NCI-H748 treated with DMSO at 0.1 percent for 48 hours (cell line): ENCODE measurements at regions not wholly inside any gene's neighbourhood (a gene's known extent, or its start where the extent isn't known, plus 50 kb on each side); places are given as distances from the start of the nearest gene placed in this dataset.
A peak's percentile ranks its signal among the peaks of the same experiment; 100 is the strongest.

Experiments used
- DNase-seq: peaks from one replicate; lab custom pipeline; 2025; lab: John Stamatoyannopoulos, UW

DNA sequence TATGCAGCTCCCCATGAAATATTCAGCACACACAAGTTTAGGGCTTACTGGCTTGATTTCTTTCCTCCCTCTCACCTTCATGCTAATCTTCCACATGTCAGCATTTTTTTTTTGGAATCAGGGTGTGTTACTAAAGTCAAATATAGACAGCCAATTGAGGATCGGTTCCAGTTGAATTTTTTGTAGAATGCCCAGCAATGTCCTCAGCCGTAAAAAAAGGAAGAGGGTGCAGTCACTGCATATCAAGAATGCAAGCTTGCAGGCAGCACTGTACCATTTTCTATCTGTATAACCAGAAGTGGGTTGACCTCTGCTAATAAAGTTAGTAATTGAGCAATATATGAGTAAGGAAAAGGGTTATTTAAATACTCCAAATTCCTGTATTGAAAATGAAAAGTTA, 51.4 kb upstream of the CHMP2B start:
- DNase-seq, result no peak

DNA sequence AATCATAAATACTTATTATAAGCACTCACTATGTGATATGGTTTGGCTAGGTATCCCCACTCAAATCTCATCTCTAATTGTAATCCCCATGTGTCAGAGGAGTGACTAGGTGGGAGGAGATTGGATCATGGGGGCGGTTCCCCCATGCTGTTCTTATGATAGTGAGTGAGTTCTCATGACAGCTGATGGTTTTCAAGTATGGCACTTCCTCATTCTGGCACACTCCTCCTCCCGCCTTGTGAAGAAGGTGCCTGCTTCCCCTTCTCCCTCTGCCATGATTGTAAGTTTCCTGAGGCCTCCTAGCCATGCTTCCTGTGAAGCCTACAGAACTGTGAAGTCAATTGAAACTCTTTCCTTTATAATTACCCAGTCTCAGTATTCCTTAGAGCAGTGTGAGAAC, 53.3 kb upstream of the CHMP2B start:
- no peak for DNase-seq

DNA sequence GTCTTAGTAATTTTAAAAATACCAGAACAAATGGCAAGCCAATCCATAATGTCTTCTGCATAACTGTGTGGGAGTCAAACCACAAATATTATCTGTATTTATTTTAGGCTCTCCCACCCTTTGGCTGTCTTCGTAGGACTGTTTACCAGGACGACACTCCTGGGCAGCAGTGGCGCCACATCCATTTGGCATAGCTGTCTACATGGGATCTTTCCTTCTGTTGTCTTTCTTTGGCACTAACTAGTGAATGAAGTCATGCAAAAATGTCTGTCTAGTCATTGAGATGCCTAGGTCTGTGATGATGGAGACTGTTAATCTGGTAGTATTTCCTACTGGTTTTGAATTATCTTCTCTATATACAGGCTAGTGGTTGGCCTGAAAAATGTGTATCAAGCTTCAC, 54.0 kb upstream of the CHMP2B start:
- DNase-seq, result no peak

DNA sequence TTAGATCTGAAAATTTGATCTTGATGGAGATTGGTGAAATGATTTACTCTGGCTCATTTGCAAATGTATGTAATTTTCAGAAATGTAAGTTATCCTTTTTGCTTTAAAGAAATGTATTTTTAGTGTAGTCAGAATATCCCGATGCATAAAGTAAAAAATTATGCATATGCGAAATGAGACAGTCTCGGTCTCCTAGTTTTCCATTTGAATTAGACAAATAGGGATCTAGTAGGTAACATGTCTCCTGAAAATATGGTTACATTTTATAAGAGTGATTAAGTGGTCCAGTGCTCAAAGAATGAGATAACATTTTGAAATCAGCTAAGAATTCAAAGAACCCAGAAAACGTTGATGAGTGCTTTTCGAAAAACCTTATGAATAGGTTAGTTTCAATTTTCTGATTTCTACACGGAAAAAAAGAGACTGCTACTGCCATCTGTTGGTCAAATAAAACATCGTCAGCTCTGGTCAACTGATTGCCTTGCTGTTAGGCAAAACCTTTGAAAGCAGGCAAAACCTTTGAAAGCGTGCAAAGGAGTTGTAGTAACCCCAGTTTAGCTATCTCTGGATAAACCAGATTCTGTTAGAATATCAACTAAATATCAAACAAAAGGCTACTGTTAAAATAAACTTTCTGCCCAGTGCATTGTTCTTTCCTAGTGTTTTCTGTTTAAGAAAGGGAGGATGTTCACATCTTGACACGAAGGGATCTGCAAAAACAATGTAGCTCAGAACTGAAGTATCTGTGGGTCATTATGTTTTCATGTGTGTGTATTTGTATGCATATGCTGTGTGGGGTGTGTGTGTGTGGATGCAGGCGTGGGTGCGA, 59.3 kb upstream of the CHMP2B start:
- DNase-seq, result peak; percentile 31

DNA sequence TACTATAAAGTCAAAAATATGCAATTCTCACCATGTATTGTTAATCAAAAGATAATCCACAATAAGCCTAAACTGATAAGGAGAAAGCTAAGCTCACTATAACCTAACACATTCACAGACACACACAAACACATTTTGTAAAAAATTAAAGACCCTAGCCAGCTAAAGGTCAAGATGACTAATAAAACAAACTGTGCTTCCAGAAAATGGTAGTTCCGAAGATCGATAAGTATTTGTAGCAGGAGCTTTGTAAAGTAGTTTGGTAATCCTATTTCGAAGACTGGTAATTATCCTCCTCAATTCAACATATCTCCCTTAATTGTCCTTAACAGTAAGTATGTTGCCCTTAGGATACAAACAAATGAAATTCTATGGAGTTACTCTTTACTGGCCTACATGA, 62.9 kb upstream of the CHMP2B start:
- DNase-seq, result no peak

DNA sequence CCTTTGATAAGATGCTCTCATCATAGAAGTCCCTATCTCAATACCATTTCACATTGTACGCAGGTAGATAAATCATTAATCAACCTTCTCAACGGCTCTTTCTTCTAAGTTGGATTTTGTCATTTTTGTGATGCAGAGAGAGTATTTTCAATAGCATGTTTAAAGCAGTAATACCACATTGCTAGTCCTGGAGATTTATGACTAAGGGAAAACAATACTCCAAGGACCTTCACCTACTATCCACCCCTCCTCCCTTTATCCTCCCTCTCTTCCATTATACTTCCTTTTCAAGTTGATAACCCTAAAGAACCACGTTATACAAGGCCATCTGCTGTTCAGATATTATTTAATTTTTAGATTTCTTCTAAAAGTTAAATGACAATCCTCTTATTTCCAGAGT, 65.3 kb upstream of the CHMP2B start:
- DNase-seq, result no peak

DNA sequence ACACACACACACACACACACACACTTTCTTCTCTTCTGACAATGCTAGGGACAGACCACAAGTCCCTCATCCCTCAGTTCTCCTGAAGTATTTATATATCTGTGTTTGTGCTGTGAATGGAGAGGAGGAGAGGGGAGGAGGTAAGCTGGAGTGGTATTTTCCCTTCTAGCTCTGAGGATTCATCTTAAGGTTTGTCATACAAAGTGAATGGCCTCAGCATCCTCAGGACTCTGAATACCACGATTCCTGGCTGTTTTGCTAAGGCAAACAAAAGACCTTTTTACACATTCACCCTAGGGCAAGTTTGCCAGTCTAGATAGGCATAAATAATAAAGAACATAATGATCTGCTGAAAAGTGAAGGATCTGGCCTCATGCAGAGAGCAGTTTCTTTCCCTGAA, 65.7 kb upstream of the CHMP2B start:
- DNase-seq, result no peak

DNA sequence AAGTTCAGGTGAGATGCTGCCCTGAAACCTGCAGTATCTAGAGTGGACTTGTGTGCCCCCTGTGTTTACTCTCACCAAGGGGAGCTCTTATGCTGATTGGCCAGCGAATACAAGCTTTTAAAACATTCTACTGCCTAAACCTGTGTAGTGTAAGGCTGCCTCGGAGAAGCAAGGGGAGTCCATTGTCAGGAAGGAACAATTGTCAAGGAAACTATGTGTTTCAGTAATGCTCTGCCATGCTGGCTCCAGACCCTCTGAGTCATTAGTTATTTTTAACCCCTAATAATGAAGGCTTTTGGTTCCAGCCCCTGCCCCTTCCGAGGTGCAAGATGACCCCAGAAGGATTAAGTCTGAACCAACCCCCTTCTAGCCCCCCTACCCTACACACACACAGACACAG, 66.1 kb upstream of the CHMP2B start:
- no peak for DNase-seq

DNA sequence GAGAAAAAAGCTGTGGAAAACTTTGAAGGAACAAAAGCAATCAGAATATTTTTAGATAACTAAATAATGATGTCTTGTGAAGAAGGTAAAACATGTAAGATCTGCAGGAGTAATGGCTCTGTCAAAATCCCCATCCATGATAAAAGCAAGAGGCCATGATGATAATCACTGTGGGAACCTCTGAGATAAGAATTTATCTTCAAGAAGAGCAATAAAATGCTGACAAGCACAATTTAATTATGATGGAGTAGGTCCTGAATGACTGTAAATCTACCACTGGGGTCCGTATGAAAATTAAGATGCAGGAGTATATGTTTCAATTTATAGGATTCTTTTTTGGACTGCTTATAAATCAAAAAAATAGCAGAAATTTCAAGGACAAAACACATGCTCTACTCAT, 68.3 kb upstream of the CHMP2B start:
- no peak for DNase-seq

DNA sequence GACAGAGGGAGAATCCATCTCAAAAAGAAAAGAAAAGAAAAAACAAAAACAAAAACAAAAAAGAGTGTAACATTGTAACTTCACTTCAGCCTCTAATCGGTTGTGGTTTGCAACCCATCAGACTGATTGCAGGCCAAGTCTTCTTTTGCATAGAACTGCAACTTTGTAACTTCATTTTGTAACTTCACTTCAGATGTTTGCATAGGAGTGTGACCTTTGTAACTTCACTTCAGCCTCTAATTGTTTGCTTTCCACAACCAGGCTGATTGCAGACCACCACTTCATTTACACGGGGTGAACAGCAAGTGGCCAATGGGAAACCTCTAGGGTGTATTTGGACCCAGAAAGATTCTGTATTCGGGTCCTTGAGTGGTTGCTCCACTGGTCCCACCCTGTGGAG, 79.1 kb upstream of the CHMP2B start:
- DNase-seq, result no peak

DNA sequence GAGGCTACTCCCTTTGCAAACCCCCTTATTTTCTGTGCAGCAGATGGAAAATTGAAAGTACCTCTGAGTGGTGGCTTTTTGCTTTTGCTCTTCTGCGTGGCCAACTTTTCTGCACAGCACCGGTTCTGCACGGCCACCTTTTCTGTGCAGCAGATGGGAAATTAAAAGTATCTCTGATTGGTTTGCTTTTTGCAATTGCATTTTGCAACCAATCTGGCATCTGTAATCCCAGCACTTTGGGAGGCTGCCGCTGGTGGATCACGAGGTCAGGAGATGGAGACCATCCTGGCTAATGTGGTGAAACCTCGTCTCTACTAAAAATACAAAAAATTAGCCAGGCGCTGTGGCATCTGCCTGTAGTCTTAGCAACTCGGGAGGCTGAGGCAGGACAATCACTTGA, 79.5 kb upstream of the CHMP2B start:
- DNase-seq, result no peak

DNA sequence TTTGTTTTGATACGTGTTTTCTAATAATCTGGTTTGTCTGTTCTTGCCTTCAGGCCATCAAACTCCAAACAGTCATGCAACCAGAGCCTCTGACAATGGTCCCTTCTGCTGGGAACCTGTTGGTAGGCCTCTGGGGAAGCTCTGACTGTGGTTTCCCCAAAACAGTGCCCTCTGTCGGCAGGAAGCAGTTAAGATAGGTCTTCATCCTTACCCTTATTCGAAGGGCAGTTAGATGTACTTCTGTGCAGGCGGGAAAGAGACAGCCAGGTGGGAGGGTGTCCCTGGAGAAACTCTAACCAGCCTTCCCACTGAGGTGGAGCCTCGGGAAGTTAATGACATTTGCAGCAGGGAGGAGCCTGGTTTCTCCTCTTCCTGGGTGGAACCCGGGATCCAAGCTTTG, 81.6 kb upstream of the CHMP2B start:
- DNase-seq, result no peak

DNA sequence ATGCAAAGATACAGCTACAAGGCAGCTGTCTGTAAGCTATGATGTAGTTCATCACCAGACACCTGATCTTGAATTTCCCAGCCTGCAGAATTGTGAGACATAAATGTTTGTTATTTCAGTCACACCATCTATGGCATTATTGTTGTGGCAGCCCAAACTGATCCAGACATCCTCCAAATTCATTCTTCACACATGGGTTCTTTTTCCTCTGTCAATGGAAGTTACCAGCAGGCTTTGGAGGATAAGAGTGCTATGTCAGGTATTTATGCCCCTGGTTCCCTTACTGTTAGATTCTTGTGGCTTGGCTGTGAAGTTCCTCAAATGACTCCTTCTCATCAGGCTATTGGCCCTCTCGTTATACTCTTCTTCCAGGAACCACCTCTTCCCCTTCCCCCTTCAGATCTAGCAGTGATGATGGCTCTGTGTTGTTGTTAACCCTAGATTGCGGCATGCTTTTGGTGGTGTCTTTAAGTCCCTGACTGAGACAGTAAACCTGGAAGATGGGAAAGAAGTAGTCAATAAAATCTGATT, 91.0 kb upstream of the CHMP2B start:
- DNase-seq, result no peak

DNA sequence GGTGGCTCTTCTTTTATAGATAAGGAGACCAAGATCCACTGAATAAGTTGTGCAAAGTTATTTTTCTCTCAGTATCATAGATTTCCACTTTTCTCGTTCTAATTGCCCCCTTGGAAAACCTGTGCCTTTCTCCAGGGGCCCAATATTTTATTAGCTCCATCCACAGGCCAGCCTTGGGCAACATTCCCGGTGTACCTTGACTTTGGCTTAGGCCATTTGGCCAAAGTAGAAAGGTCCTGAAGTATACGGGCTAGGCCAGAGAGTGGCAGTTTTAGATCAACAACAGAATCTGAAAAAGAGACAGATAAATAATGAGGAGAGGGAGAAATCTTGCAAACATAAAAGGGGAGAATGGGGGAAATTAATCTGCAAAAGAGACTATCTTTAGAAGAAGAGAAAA, 91.7 kb upstream of the CHMP2B start:
- DNase-seq, result no peak

DNA sequence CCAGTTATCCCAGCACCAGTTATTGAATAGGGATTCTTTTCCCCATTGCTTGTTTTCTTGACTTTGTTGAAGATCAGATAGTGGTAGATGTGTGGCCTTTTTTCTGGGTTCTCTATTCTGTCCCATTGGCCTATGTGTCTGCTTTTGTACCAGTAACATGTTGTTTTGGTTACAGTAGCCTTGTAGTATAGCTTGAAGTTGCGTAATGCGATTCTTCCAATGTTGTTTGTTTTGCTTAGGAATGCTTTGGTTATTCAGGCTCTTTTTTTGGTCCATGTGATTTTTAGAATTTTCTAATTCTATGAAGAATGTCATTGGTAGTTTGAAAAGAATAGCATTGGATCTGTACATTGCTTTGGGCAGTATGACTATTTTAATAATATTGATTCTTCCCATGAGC, 94.3 kb upstream of the CHMP2B start:
- no peak for DNase-seq

DNA sequence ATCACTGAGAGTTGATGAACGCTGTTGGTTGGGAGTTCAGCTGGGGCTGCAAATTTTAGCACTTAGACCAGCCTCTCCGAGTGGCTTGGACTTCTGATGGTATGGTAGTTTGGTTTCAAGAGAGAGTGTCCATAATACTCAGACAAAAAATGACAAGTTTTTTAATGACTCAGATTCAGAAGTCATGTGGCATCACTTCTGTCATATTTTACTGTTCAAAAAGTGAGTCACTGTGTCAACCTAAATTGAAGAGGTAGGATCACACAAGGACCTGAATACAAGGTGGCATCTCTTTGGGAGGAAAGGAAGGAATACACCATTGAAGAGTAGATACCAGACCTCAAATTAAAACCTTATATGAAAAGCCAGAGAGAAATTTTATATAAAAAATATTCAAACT, 99.1 kb upstream of the CHMP2B start:
- no peak for DNase-seq

DNA sequence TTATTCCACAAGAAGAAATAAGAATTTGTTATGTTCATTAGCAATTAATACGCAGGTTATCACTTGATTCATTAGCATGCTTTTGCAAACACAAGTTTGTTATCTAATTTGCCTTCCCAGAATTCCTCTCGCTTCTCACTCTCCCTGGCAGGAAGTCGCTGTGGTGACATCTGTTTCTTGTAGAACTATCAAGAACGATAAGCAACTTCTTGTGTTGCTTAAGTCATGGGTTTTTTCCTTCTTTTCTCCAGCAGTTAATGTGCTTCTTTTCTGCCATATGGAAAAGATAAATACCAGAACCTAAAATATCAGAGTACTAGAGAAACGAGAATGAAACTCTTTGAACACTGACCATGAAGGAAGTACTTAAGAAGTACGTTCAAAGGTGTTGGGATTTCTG, 99.8 kb upstream of the CHMP2B start:
- DNase-seq, result no peak

DNA sequence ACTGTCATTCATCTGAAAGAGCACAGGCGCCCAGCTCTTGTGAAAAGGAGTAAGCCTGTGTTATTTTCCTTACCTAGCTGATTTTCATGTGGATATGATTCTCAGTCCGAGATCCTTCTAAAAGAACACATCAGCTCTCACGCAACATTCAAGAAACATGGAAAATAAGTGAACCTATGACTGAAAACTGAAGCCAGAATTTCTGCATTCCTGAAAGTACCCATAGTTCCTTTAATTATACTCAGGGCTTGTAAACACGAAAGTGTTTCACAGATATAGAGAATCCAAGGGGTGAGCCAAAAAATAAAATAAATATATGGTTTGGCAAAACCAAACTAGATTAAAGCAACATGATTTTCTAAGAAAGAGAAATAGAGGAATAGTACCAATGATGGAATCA, 100.8 kb upstream of the CHMP2B start:
- no peak for DNase-seq

DNA sequence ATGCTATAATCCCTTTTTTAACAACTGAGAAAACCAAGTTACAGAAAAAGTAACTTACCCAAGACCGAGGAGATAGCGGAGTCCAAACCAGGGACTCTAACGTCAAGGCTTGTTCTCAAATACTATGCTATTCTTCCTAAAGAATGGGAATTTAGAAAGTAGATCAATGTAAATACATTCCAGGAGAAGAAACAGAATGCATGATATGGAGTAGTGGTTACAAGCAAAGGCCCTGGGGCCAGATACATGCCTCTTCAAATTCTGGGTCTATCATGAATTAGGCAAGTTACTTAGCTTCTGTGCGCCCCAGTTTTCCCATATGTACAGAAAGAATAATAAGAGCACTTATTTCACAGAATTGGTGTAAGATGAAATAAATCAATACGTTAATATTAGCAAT, 102.0 kb upstream of the CHMP2B start:
- no peak for DNase-seq

DNA sequence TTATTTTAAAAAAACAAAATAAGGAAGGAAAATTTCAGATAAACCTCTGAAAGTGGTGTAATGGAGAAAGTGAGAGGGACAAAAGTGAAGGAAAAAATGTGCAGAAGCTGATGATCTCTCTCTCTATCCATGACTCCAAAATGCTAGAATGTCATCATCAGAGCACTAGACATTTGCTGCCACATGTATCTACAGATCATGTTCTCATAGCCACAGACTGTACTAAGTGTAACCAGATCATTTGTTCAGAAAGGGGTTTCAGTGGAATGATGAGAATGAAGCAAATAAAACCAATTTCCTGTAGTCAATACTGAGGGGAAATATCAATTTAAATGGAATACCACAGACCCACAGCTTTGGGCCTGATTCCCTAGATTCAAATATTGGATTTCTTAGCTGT, 104.3 kb upstream of the CHMP2B start:
- DNase-seq, result no peak

DNA sequence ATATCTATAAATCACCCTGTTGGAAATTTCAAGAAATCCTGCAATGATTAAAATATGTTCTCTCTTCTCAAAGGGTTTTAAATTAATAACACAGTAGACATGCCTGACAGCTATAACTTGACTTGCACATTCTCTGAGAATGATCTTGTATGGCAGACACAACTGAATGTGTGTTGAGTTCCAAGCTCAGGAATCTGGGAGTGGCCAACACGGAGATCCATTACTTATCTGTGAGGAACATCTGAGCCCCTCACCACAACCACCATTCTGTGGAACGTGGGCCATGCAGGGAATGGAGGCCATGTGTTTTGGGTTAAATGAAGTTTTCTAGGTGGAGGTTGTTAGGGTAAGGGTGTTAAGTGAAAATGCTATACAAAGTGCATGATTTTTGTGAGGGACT, 105.3 kb upstream of the CHMP2B start:
- no peak for DNase-seq

DNA sequence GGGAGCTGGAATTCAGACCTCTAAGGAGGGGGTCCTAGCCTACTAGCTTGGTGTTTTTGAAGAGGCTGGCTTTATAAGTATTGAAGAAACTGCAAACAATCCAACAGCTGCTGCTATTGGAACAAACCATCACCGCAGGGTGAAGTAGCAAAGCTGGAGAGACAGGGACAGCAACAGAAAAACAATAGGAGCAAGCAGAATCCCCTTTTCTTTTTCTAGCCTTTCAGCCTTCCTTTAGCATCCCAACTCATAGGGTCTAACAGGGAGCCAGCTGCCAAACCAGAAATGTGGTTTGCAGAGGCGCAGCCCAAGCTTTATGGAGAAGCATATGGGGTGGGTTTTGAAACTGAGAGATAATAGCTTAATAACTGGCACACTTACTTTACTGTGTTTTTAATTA, 106.2 kb upstream of the CHMP2B start:
- peak; percentile 43 for DNase-seq

DNA sequence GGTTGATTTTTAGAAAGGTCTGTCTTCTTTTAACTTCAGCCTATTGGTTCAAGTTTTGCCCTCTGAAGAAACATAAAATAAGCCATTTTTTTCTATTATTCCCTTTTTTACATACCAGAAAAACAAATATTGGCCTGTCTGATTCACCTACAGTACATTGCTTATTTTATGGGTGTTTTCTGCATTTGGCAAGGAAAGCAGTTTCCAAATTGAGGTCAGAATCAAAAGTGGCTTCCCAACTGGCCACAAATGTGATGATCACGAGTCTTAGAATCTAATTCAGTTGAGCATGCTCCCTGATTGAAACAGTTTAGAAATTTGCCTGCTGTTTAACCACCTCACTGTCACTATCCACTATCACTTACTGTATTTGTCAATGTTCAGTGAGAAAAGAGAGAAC, 106.9 kb upstream of the CHMP2B start:
- no peak for DNase-seq

DNA sequence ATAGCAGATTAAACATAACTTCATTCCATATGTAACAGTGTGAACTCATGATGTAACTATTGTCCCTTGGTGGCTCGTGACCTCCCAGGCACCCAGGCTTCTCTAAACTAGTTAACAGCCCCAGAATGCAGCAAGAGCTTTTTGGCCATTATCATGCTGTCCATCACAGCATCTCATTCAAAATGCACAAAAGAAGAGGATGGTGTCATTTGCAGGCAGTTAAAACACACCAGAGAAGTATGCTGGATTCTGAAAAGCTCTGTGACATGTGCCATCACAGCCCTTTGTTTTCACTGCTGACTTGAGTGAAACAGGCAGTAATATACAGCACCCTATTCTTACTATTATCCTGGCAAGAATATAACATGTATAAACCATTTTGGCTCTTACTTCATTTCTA, 117.6 kb upstream of the CHMP2B start:
- no peak for DNase-seq
